BLaER1 treated with 17β-estradiol and CSF1 and Interleukin-3, amounts not matched to agents 10 nM and 100 nM (cell line): ENCODE measurements at regions not wholly inside any gene's neighbourhood (a gene's known extent, or its start where the extent isn't known, plus 50 kb on each side); places are given as distances from the start of the nearest gene placed in this dataset.

Experiments used
- H3K27ac ChIP-seq, 11 experiments: shearing (Covaris generic); formaldehyde crosslinking; 2 replicates each; pipeline ENCODE4 v1.8.1; 2022
- H3K27me3 ChIP-seq, 11 experiments: shearing (Covaris generic); formaldehyde crosslinking; 2 replicates each; pipeline ENCODE4 v1.8.1; 2022
- H3K36me3 ChIP-seq, 11 experiments: shearing (Covaris generic); formaldehyde crosslinking; 2 replicates each; pipeline ENCODE4 v1.8.1; 2022
- H3K4me1 ChIP-seq, 10 experiments: shearing (Covaris generic); formaldehyde crosslinking; 2 replicates each; pipeline ENCODE4 v1.8.1; 2022
- H3K4me2 ChIP-seq, 11 experiments: shearing (Covaris generic); formaldehyde crosslinking; 2 replicates each; pipeline ENCODE4 v1.8.1; 2022
- H3K4me3 ChIP-seq, 10 experiments: shearing (Covaris generic); formaldehyde crosslinking; 2 replicates each; pipeline ENCODE4 v1.8.1; 2022
- H3K9ac ChIP-seq, 11 experiments: shearing (Covaris generic); formaldehyde crosslinking; 2 replicates each; pipeline ENCODE4 v1.8.1; 2022
- H3K9me3 ChIP-seq, 11 experiments: shearing (Covaris generic); formaldehyde crosslinking; replicated peaks in 1 of 11; 2 replicates each; pipeline ENCODE4 v1.8.1; 2022
- H4K20me1 ChIP-seq, 11 experiments: shearing (Covaris generic); formaldehyde crosslinking; 2 replicates each; pipeline ENCODE4 v1.8.1; 2022
- Cebpa-rat ChIP-seq, 11 experiments: shearing (Covaris generic); IDR thresholded peaks; 2 replicates each; pipeline ENCODE4 v1.8.1; 2022

- Histone ChIP-seq H3K9me3 (no peaks in the 10 kb centered on the region), H3K36me3 (no peaks in the 10 kb centered on the region), H3K27me3 (no peaks in the 10 kb centered on the region), H4K20me1 (no peaks in the 10 kb centered on the region), H3K4me1 (no peaks in the 10 kb centered on the region), H3K27ac (no peak overlapping the region), H3K4me2 (no peak overlapping the region), H3K9ac (no peak overlapping the region), H3K4me3 (no peak overlapping the region)
- no peak for TF ChIP-seq Cebpa-rat (IDR thresholded peaks at IDR 0.05)
Measured at GRCh38 chr12:91863702-91864101, 281.9 kb downstream of the BTG1 start.

- no peak overlapping the region for H3K4me2 ChIP-seq
- no peaks in the 10 kb centered on the region for H4K20me1 ChIP-seq
- no peak overlapping the region for H3K4me3 ChIP-seq
- no peak overlapping the region for H3K9ac ChIP-seq
- H3K27ac ChIP-seq, result no peak overlapping the region
- no peaks in the 10 kb centered on the region for H3K27me3 ChIP-seq
- TF ChIP-seq Cebpa-rat (IDR thresholded peaks at IDR 0.05), result no peak
- no peaks in the 10 kb centered on the region for H3K4me1 ChIP-seq
- H3K36me3 ChIP-seq, result no peaks in the 10 kb centered on the region
- no peaks in the 10 kb centered on the region for H3K9me3 ChIP-seq
Measured at GRCh38 chr12:91861554-91861953, 284.1 kb downstream of the BTG1 start.

GRCh38 chr12:91859347-91859746, 286.3 kb downstream of the BTG1 start:
- Histone ChIP-seq H3K4me3 (no peak overlapping the region), H3K36me3 (no peaks in the 10 kb centered on the region), H3K27me3 (no peaks in the 10 kb centered on the region), H4K20me1 (no peaks in the 10 kb centered on the region), H3K4me1 (no peaks in the 10 kb centered on the region), H3K4me2 (no peak overlapping the region), H3K9me3 (no peaks in the 10 kb centered on the region), H3K27ac (no peak overlapping the region), H3K9ac (no peak overlapping the region)
- no peak for TF ChIP-seq Cebpa-rat (IDR thresholded peaks at IDR 0.05)

GRCh38 chr12:91857813-91858542, 287.7 kb downstream of the BTG1 start:
- H3K27me3 ChIP-seq, result no peaks in the 10 kb centered on the region
- H3K36me3 ChIP-seq, result no peaks in the 10 kb centered on the region
- no peak overlapping the region for H3K4me2 ChIP-seq
- TF ChIP-seq Cebpa-rat (IDR thresholded peaks at IDR 0.05), result no peak
- H3K4me1 ChIP-seq, result peaks cover 0 to 2% (median 0%) of the 10 kb centered on the region in 10 experiments; a peak in 2 of 20 replicates
- no peaks in the 10 kb centered on the region for H4K20me1 ChIP-seq
- no peak overlapping the region for H3K4me3 ChIP-seq
- H3K9me3 ChIP-seq, result no peaks in the 10 kb centered on the region
- H3K27ac ChIP-seq, result no peak overlapping the region
- no peak overlapping the region for H3K9ac ChIP-seq

- TF ChIP-seq Cebpa-rat (IDR thresholded peaks at IDR 0.05), result no peak
- Histone ChIP-seq H3K9ac (no peak overlapping the region), H3K27me3 (no peaks in the 10 kb centered on the region), H3K4me2 (no peak overlapping the region), H3K36me3 (no peaks in the 10 kb centered on the region), H3K4me3 (no peak overlapping the region), H3K27ac (no peak overlapping the region), H4K20me1 (no peaks in the 10 kb centered on the region), H3K4me1 (peaks cover 0 to 9% (median 5%) of the 10 kb centered on the region in 10 experiments; a peak in 7 of 20 replicates), H3K9me3 (no peaks in the 10 kb centered on the region)
Measured at GRCh38 chr12:91854725-91855124, 290.9 kb downstream of the BTG1 start.

GRCh38 chr12:91853350-91854127, 292.1 kb downstream of the BTG1 start:
- 0 out of 22 replicates have a peak overlapping the region, but pooled peaks of 1 of the 11 experiments have one; percentile 39 for H3K4me2 ChIP-seq
- no peaks in the 10 kb centered on the region for H3K27me3 ChIP-seq
- no peaks in the 10 kb centered on the region for H3K36me3 ChIP-seq
- peaks cover 0 to 9% (median 5%) of the 10 kb centered on the region in 10 experiments; a peak in 7 of 20 replicates for H3K4me1 ChIP-seq
- H3K9me3 ChIP-seq, result no peaks in the 10 kb centered on the region
- no peak for TF ChIP-seq Cebpa-rat (IDR thresholded peaks at IDR 0.05)
- no peak overlapping the region for H3K27ac ChIP-seq
- H4K20me1 ChIP-seq, result no peaks in the 10 kb centered on the region
- H3K4me3 ChIP-seq, result no peak overlapping the region
- H3K9ac ChIP-seq, result no peak overlapping the region

GRCh38 chr12:91852634-91853033, 293.0 kb downstream of the BTG1 start:
- H3K4me1 ChIP-seq, result peaks cover 0 to 9% (median 5%) of the 10 kb centered on the region in 10 experiments; a peak in 7 of 20 replicates
- no peaks in the 10 kb centered on the region for H3K36me3 ChIP-seq
- no peaks in the 10 kb centered on the region for H3K27me3 ChIP-seq
- H3K4me2 ChIP-seq, result peak overlapping the region in 7 of 11 experiments; percentile 23 to 43 (median 37); a peak in 11 of 22 replicates
- no peak overlapping the region for H3K9ac ChIP-seq
- no peak overlapping the region for H3K27ac ChIP-seq
- no peaks in the 10 kb centered on the region for H3K9me3 ChIP-seq
- no peak overlapping the region for H3K4me3 ChIP-seq
- H4K20me1 ChIP-seq, result no peaks in the 10 kb centered on the region
- TF ChIP-seq Cebpa-rat (IDR thresholded peaks at IDR 0.05), result no peak

- Histone ChIP-seq H3K9ac (no peak overlapping the region), H3K4me2 (peak overlapping the region in 3 of 11 experiments; percentile 25 to 43 (median 39); a peak in 4 of 22 replicates), H3K9me3 (no peaks in the 10 kb centered on the region), H3K27me3 (no peaks in the 10 kb centered on the region), H4K20me1 (no peaks in the 10 kb centered on the region), H3K4me1 (peaks cover 0 to 9% (median 5%) of the 10 kb centered on the region in 10 experiments; a peak in 7 of 20 replicates), H3K27ac (no peak overlapping the region), H3K4me3 (no peak overlapping the region), H3K36me3 (no peaks in the 10 kb centered on the region)
- TF ChIP-seq Cebpa-rat (IDR thresholded peaks at IDR 0.05), result no peak
Measured at GRCh38 chr12:91851741-91852477, 293.7 kb downstream of the BTG1 start.

- no peaks in the 10 kb centered on the region for H3K27me3 ChIP-seq
- no peaks in the 10 kb centered on the region for H4K20me1 ChIP-seq
- H3K27ac ChIP-seq, result no peak overlapping the region
- no peaks in the 10 kb centered on the region for H3K36me3 ChIP-seq
- H3K4me2 ChIP-seq, result no peak overlapping the region
- no peak overlapping the region for H3K4me3 ChIP-seq
- no peaks in the 10 kb centered on the region for H3K9me3 ChIP-seq
- TF ChIP-seq Cebpa-rat (IDR thresholded peaks at IDR 0.05), result no peak
- peaks cover 0 to 6% (median 0%) of the 10 kb centered on the region in 10 experiments; a peak in 2 of 20 replicates for H3K4me1 ChIP-seq
- H3K9ac ChIP-seq, result no peak overlapping the region
Measured at GRCh38 chr12:91846466-91847055, 299.1 kb downstream of the BTG1 start.
